H1 (cell line): ENCODE measurements at regions not wholly inside any gene's neighbourhood (a gene's known extent, or its start where the extent isn't known, plus 50 kb on each side); places are given as distances from the start of the nearest gene placed in this dataset.

Experiments used
- CTCF ChIP-seq, 3 experiments: IDR thresholded peaks; 1 replicate in 2 of 3; 2 replicates in 1 of 3; pipeline versions ENCODE4 v1.5.1 to v1.6.1; 2011; ENCODE audit warnings: low read length in 3 of 3, mild to moderate bottlenecking in 3 of 3, inconsistent platforms in 2 of 3, low read depth in 1 of 3, moderate library complexity in 1 of 3; ENCODE audit not compliant: insufficient read depth in 1 of 3; ENCODE audit errors: control extremely low read depth in 1 of 3
- GABPA ChIP-seq: IDR thresholded peaks from 2 replicates; pipeline ENCODE4 v1.6.1; 2011; ENCODE audit warnings: mild to moderate bottlenecking, low read length, moderate library complexity, borderline replicate concordance; ENCODE audit not compliant: insufficient read depth
- NRF1 ChIP-seq: IDR thresholded peaks from 2 replicates; pipeline ENCODE4 v1.6.1; 2011; ENCODE audit warnings: mild to moderate bottlenecking, low read depth, low read length, improper control_type of control experiment
- POLR2A ChIP-seq, 2 experiments: IDR thresholded peaks; 1 replicate in 1 of 2; 2 replicates in 1 of 2; pipeline ENCODE4 v1.6.1; 2011; ENCODE audit warnings: low read depth in 2 of 2, low read length in 2 of 2, mild to moderate bottlenecking in 2 of 2; ENCODE audit errors: control extremely low read depth in 1 of 2
- POU5F1 ChIP-seq: IDR thresholded peaks from 2 replicates; pipeline ENCODE4 v1.6.1; 2011; ENCODE audit warnings: low read depth, mild to moderate bottlenecking, low read length, moderate library complexity

GRCh38 chr11:26026078-26026477, 305.9 kb upstream of the ANO3 start:
- TF ChIP-seq CTCF (IDR thresholded peaks at IDR 0.05; ENCODE audit: control extremely low read depth in 1 of 3, insufficient read depth in 1 of 3, low read depth in 1 of 3, low read length in 3 of 3) (no peak), POU5F1 (no peak), POLR2A (IDR thresholded peaks at IDR 0.05; ENCODE audit: control extremely low read depth in 1 of 2, low read depth in 2 of 2, low read length in 2 of 2) (no peak), GABPA (no peak), NRF1 (no peak)
